HCT116 (cell line): ENCODE measurements at regions not wholly inside any gene's neighbourhood (a gene's known extent, or its start where the extent isn't known, plus 50 kb on each side); places are given as distances from the start of the nearest gene placed in this dataset.

ENCODE experiments used
- ATAC-seq: fragments of 200-7000 bp; cut with Tn5 transposase; 2 replicates; pipeline ENCODE4 v1.9.1; 2020; ENCODE audit warnings: mild to moderate bottlenecking, moderate library complexity
- BruUV-seq: library from RNA; stranded (reverse); fragments of 400-500 nt; replicated peaks from 2 replicates; lab custom pipeline; 2021; lab: Mats Ljungman, UMichigan
- CTCF ChIA-PET: fragments of 300-600 bp; sonication (Branson Sonifier 250); formaldehyde crosslinking; loops from one replicate; lab custom pipeline; 2021; ENCODE audit warnings: antibody characterized with exemption; lab: Charles Lee
- POLR2A ChIA-PET: fragments of 300-600, 350-600 bp; sonication (Branson Sonifier 250); formaldehyde crosslinking; loops from one replicate; lab custom pipeline; 2021; ENCODE audit warnings: antibody characterized with exemption; lab: Charles Lee
- RAD21 ChIA-PET, 2 experiments: fragments of 300-600 bp; sonication (Branson Sonifier 250); formaldehyde crosslinking; loops; one replicate each; lab custom pipeline; 2023; ENCODE audit warnings: low total read pairs in 2 of 2; ENCODE audit not compliant: uncharacterized antibody in 2 of 2, unreplicated experiment in 2 of 2, low non-redundant PET in 1 of 2; lab: Charles Lee
- DNase-seq: peaks from one replicate; pipeline ENCODE4 v3.0.0-alpha.2; 2010; ENCODE audit warnings: low read depth, low spot score
- H2AFZ ChIP-seq: fragments of 200-600 bp; shearing (Covaris generic), sonication (generic); 2 replicates; pipeline ENCODE4 v1.6.1; 2017; ENCODE audit warnings: low read depth, mixed run types, mixed read lengths, antibody characterized with exemption, low read length; ENCODE audit not compliant: poor library complexity, severe bottlenecking
- H3K27ac ChIP-seq: 2 replicates; pipeline ENCODE4 v1.5.1; 2012; ENCODE audit warnings: low read depth, low read length
- H3K27me3 ChIP-seq: fragments of 200-600 bp; sonication (generic); 2 replicates; pipeline ENCODE4 v1.6.1; 2016; ENCODE audit warnings: mixed run types, low read length, mixed read lengths; ENCODE audit not compliant: insufficient read depth
- H3K36me3 ChIP-seq, 2 experiments: fragments of 200-500 bp in 1 of 2; fragments of 200-600 bp in 1 of 2; sonication (Bioruptor generic) in 1 of 2; sonication (generic) in 1 of 2; 2 replicates each; pipeline versions ENCODE4 v1.5.1 to v1.6.1; 2014 to 2016; ENCODE audit warnings: low read length in 2 of 2, inconsistent platforms in 1 of 2, mixed read lengths in 1 of 2, mixed run types in 1 of 2; ENCODE audit not compliant: insufficient read depth in 2 of 2, control insufficient read depth in 1 of 2
- H3K4me1 ChIP-seq, 2 experiments: fragments of 200-600 bp in 1 of 2; sonication (generic) in 1 of 2; 2 replicates each; pipeline versions ENCODE4 v1.5.1 to v1.6.1; 2012 to 2017; ENCODE audit warnings: low read length in 2 of 2, inconsistent platforms in 1 of 2, mild to moderate bottlenecking in 1 of 2, mixed read lengths in 1 of 2, mixed run types in 1 of 2, moderate library complexity in 1 of 2; ENCODE audit not compliant: insufficient read depth in 2 of 2, control insufficient read depth in 1 of 2
- H3K4me2 ChIP-seq: fragments of 200-600 bp; sonication (generic); 2 replicates; pipeline ENCODE4 v1.6.1; 2017; ENCODE audit warnings: mixed run types, low read length, mixed read lengths
- H3K4me3 ChIP-seq, 2 experiments: fragments of 200-600 bp in 1 of 2; sonication (generic) in 1 of 2; replicated peaks in 1 of 2; 2 replicates each; pipeline ENCODE4 v1.5.1; 2011 to 2016; ENCODE audit warnings: low read length in 2 of 2, control low read depth in 1 of 2, low read depth in 1 of 2, mild to moderate bottlenecking in 1 of 2, mixed read lengths in 1 of 2, mixed run types in 1 of 2
- H3K79me2 ChIP-seq: fragments of 200-600 bp; sonication (generic); 2 replicates; pipeline ENCODE4 v1.6.1; 2017; ENCODE audit warnings: mild to moderate bottlenecking, mixed run types, low read length, moderate library complexity, mixed read lengths; ENCODE audit not compliant: insufficient read depth
- H3K9ac ChIP-seq: fragments of 200-600 bp; sonication (generic); 2 replicates; pipeline ENCODE4 v1.6.1; 2016; ENCODE audit warnings: low read length, mixed read lengths
- H3K9me2 ChIP-seq: fragments of 200-600 bp; sonication (generic), shearing (Covaris generic); 2 replicates; pipeline ENCODE4 v1.6.1; 2017; ENCODE audit warnings: mixed run types, mild to moderate bottlenecking, moderate library complexity; ENCODE audit not compliant: insufficient read depth
- H3K9me3 ChIP-seq, 2 experiments: fragments of 200-500 bp in 1 of 2; fragments of 200-600 bp in 1 of 2; sonication (Bioruptor generic) in 1 of 2; sonication (generic) in 1 of 2; 2 replicates each; pipeline ENCODE4 v1.6.1; 2014 to 2017; ENCODE audit warnings: low read length in 2 of 2, mixed read lengths in 2 of 2, inconsistent platforms in 1 of 2, low read depth in 1 of 2, mild to moderate bottlenecking in 1 of 2, mixed run types in 1 of 2, moderate library complexity in 1 of 2; ENCODE audit not compliant: control insufficient read depth in 1 of 2, insufficient read depth in 1 of 2
- H4K20me1 ChIP-seq: fragments of 200-600 bp; sonication (generic), shearing (Covaris generic); 2 replicates; pipeline ENCODE4 v1.6.1; 2017; ENCODE audit warnings: mixed run types, mild to moderate bottlenecking, moderate library complexity; ENCODE audit not compliant: insufficient read depth
- ATF3 ChIP-seq: IDR thresholded peaks from 2 replicates; pipeline ENCODE4 v1.6.1; 2012
- CEBPB ChIP-seq: IDR thresholded peaks from 2 replicates; pipeline ENCODE4 v1.6.1; 2012; ENCODE audit warnings: low read depth
- CTCF ChIP-seq, 3 experiments: fragments of 200-600 bp in 1 of 3; sonication (generic) in 1 of 3; IDR thresholded peaks in 2 of 3; conservative IDR thresholded peaks in 1 of 3; 2 replicates each; pipeline ENCODE4 v1.5.1; 2012 to 2017; ENCODE audit warnings: low read depth in 2 of 3, low read length in 2 of 3, antibody characterized with exemption in 1 of 3, borderline replicate concordance in 1 of 3, control low read depth in 1 of 3, mild to moderate bottlenecking in 1 of 3, mixed read lengths in 1 of 3, mixed run types in 1 of 3, moderate library complexity in 1 of 3; ENCODE audit not compliant: insufficient read depth in 1 of 3
- EGR1 ChIP-seq: IDR thresholded peaks from 2 replicates; pipeline ENCODE4 v1.6.1; 2012; ENCODE audit warnings: low read depth
- ELF1 ChIP-seq: IDR thresholded peaks from 2 replicates; pipeline ENCODE4 v1.6.1; 2012; ENCODE audit warnings: low read depth, borderline replicate concordance
- POLR2A ChIP-seq: IDR thresholded peaks from 2 replicates; pipeline ENCODE4 v1.7.0; 2011; ENCODE audit warnings: borderline replicate concordance; ENCODE audit not compliant: insufficient read depth, insufficient read length; ENCODE audit errors: extremely low read depth
- TCF7L2 ChIP-seq: IDR thresholded peaks from 2 replicates; pipeline ENCODE4 v1.7.0; 2011; ENCODE audit warnings: borderline replicate concordance, inconsistent platforms; ENCODE audit not compliant: insufficient read depth, insufficient read length; ENCODE audit errors: extremely low read depth
- ZFX ChIP-seq: fragments of 450-650 bp; IDR thresholded peaks from 2 replicates; pipeline ENCODE4 v1.6.1; 2017
- intact Hi-C: fragments of 100-400 bp; cut with micrococcal nuclease; formaldehyde crosslinking; loops from 2 replicates; pipeline ENCODE4 v1.10.0; 2022

GRCh38 chr14:44412858-44413569, 94.1 kb downstream of the FSCB start:
- Histone ChIP-seq H3K9me3 (no peaks in the 10 kb centered on the region), H3K79me2 (no peaks in the 10 kb centered on the region), H3K27ac (no peak overlapping the region), H3K36me3 (no peaks in the 10 kb centered on the region), H3K9ac (no peak overlapping the region), H3K4me1 (no peaks in the 10 kb centered on the region), H4K20me1 (no peaks in the 10 kb centered on the region), H3K4me2 (no peak overlapping the region), H3K27me3 (no peaks in the 10 kb centered on the region), H3K4me3 (no peak overlapping the region), H2AFZ (no peak overlapping the region), H3K9me2 (no peaks in the 10 kb centered on the region)
- ATAC-seq = no peak
- BruUV-seq = no TSS peak
- intact Hi-C loops = no loop called here
- POLR2A ChIA-PET = no interaction called here
- RAD21 ChIA-PET = no interaction called here
- no peak for TF ChIP-seq CEBPB
- TF ChIP-seq CTCF (IDR thresholded peaks at IDR 0.05 in 2 of 3, conservative IDR thresholded peaks at IDR 0.05 in 1 of 3; ENCODE audit: borderline replicate concordance in 1 of 3, insufficient read depth in 1 of 3, low read depth in 2 of 3, low read length in 2 of 3) = no peak
- no peak for TF ChIP-seq TCF7L2
- TF ChIP-seq EGR1 = no peak
- TF ChIP-seq ELF1 = no peak
- no peak for TF ChIP-seq ZFX
- TF ChIP-seq ATF3 = no peak
- no peak for DNase-seq
- CTCF ChIA-PET = no interaction called here

- H3K4me1 ChIP-seq = no peaks in the 10 kb centered on the region
- H3K27ac ChIP-seq = no peak overlapping the region
- BruUV-seq = no TSS peak
- DNase-seq (no peak), ATAC-seq (no peak)
- ChIA-PET CTCF (no interaction called here), POLR2A (no interaction called here), RAD21 (no interaction called here)
- H3K9me2 ChIP-seq = no peaks in the 10 kb centered on the region
- no peak overlapping the region for H3K9ac ChIP-seq
- no peaks in the 10 kb centered on the region for H3K9me3 ChIP-seq
- no peak overlapping the region for H3K4me3 ChIP-seq
- H3K4me2 ChIP-seq = no peak overlapping the region
- TF ChIP-seq ZFX (no peak), POLR2A (no peak)
- no peaks in the 10 kb centered on the region for H3K27me3 ChIP-seq
- no peak overlapping the region for H2AFZ ChIP-seq
- no peaks in the 10 kb centered on the region for H3K36me3 ChIP-seq
- H3K79me2 ChIP-seq = no peaks in the 10 kb centered on the region
- H4K20me1 ChIP-seq = no peaks in the 10 kb centered on the region
- intact Hi-C loops = no loop called here
These were observed 102.0 kb downstream of the FSCB start for GRCh38 chr14:44405011-44405486.
